HG03066 (cell line): ENCODE measurements at regions not wholly inside any gene's neighbourhood (a gene's known extent, or its start where the extent isn't known, plus 50 kb on each side); places are given as distances from the start of the nearest gene placed in this dataset.
A peak's percentile ranks its signal among the peaks of the same experiment; 100 is the strongest.

Experiments
- ATAC-seq: cut with Tn5 transposase; IDR thresholded peaks from one replicate; pipeline ENCODE4 v1.9.1; 2021; ENCODE audit warnings: low read depth; ENCODE audit not compliant: unreplicated experiment

- no peak for ATAC-seq
These were observed 467.1 kb downstream of the SOX9 start for GRCh38 chr17:72587773-72588511.

GRCh38 chr17:72588561-72588960 lies 467.7 kb downstream of the SOX9 start:
- no peak for ATAC-seq

- ATAC-seq: no peak
These were observed 468.1 kb downstream of the SOX9 start for GRCh38 chr17:72588961-72589360.

- ATAC-seq: no peak
These were observed 469.6 kb downstream of the SOX9 start for GRCh38 chr17:72590382-72590781.

- ATAC-seq: no peak
These were observed 470.1 kb downstream of the SOX9 start for GRCh38 chr17:72590882-72591281.

GRCh38 chr17:72591289-72592241 lies 470.7 kb downstream of the SOX9 start:
- ATAC-seq: no peak

- peak; percentile 50 for ATAC-seq
These were observed 471.6 kb downstream of the SOX9 start for GRCh38 chr17:72592242-72592966.

- no peak for ATAC-seq
These were observed 472.1 kb downstream of the SOX9 start for GRCh38 chr17:72592967-72593325.

- no peak for ATAC-seq
These were observed 473.4 kb downstream of the SOX9 start for GRCh38 chr17:72594248-72594647.
